HG02798 (cell line): ENCODE measurements at regions not wholly inside any gene's neighbourhood (a gene's known extent, or its start where the extent isn't known, plus 50 kb on each side); places are given as distances from the start of the nearest gene placed in this dataset.
A peak's percentile ranks its signal among the peaks of the same experiment; 100 is the strongest.

Source experiments
- ATAC-seq: cut with Tn5 transposase; IDR thresholded peaks from one replicate; pipeline ENCODE4 v1.9.1; 2021; ENCODE audit warnings: mild to moderate bottlenecking; ENCODE audit not compliant: unreplicated experiment, poor library complexity

- no peak for ATAC-seq
Measured at GRCh38 chr9:18362166-18362565, 111.8 kb upstream of the ADAMTSL1 start.

- no peak for ATAC-seq
Measured at GRCh38 chr9:18362901-18363685, 110.9 kb upstream of the ADAMTSL1 start.

- ATAC-seq, result no peak
Measured at GRCh38 chr9:18365651-18366050, 108.3 kb upstream of the ADAMTSL1 start.

GRCh38 chr9:18366184-18366583 is 107.8 kb upstream of the ADAMTSL1 start:
- ATAC-seq, result peak; percentile 44

GRCh38 chr9:18368206-18368605 is 105.7 kb upstream of the ADAMTSL1 start:
- no peak for ATAC-seq

- no peak for ATAC-seq
Measured at GRCh38 chr9:18371141-18371540, 102.8 kb upstream of the ADAMTSL1 start.

GRCh38 chr9:18371621-18372020 is 102.3 kb upstream of the ADAMTSL1 start:
- ATAC-seq, result no peak

GRCh38 chr9:18379073-18379811 is 94.7 kb upstream of the ADAMTSL1 start:
- ATAC-seq, result no peak

- ATAC-seq, result no peak
Measured at GRCh38 chr9:18382243-18382642, 91.7 kb upstream of the ADAMTSL1 start.

- ATAC-seq, result no peak
Measured at GRCh38 chr9:18384066-18384465, 89.9 kb upstream of the ADAMTSL1 start.

GRCh38 chr9:18385696-18386490 is 88.1 kb upstream of the ADAMTSL1 start:
- no peak for ATAC-seq

- ATAC-seq, result no peak
Measured at GRCh38 chr9:18390393-18390792, 83.6 kb upstream of the ADAMTSL1 start.

GRCh38 chr9:18393340-18394130 is 80.4 kb upstream of the ADAMTSL1 start:
- no peak for ATAC-seq

- no peak for ATAC-seq
Measured at GRCh38 chr9:18394847-18395351, 79.1 kb upstream of the ADAMTSL1 start.

GRCh38 chr9:18396102-18396728 is 77.7 kb upstream of the ADAMTSL1 start:
- ATAC-seq, result no peak

GRCh38 chr9:18397076-18397475 is 76.9 kb upstream of the ADAMTSL1 start:
- ATAC-seq, result no peak

- ATAC-seq, result no peak
Measured at GRCh38 chr9:18398038-18398437, 75.9 kb upstream of the ADAMTSL1 start.

- no peak for ATAC-seq
Measured at GRCh38 chr9:18404434-18405029, 69.4 kb upstream of the ADAMTSL1 start.

- no peak for ATAC-seq
Measured at GRCh38 chr9:18405240-18405639, 68.7 kb upstream of the ADAMTSL1 start.
